HG03469 (cell line): ENCODE measurements at regions not wholly inside any gene's neighbourhood (a gene's known extent, or its start where the extent isn't known, plus 50 kb on each side); places are given as distances from the start of the nearest gene placed in this dataset.
"Not testable (repeated sequence)": the region's sequence is repeated elsewhere in the genome, so short reads cannot be mapped to it uniquely, and the experiment has no call there.

Experiments
- ATAC-seq: cut with Tn5 transposase; IDR thresholded peaks from one replicate; pipeline ENCODE4 v1.9.1; 2021; ENCODE audit warnings: mild to moderate bottlenecking, moderate library complexity, moderate number of reproducible peaks; ENCODE audit not compliant: unreplicated experiment

GRCh38 chr10:33630761-33631160, 296.3 kb upstream of the NRP1 start:
- ATAC-seq = no peak

GRCh38 chr10:33627611-33628010, 293.1 kb upstream of the NRP1 start:
- no peak for ATAC-seq

DNA sequence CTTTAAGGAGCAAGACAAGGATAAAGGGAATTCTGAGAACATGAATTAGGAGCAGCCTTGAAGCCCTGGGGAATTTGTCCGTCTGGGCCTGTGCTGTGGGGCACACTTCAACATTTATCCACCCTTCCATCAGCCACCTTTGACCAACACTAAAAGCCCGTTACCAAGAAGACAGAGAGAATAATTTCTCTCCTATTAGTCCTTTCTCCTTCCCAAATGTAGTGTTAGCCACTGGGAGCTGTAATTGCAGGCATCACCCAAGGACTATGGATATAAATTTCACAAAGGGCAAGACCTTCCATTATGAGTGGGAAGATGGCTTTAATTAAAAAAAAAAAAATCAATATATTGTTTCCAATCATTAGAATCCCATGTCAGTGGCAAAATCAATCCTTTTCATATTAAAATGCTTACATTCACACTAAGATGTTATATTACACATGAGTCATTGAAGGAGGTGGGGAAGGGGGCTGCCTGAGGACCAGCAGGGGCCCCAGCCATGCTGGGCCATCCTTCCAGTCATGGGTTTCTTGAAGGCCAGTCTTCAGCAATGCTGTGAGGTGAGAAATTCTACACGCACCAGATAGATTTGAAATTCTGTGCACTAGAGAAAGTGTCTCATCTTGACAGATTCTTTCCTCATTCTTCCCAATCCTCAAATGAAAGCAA, 292.5 kb upstream of the NRP1 start:
- no peak for ATAC-seq

DNA sequence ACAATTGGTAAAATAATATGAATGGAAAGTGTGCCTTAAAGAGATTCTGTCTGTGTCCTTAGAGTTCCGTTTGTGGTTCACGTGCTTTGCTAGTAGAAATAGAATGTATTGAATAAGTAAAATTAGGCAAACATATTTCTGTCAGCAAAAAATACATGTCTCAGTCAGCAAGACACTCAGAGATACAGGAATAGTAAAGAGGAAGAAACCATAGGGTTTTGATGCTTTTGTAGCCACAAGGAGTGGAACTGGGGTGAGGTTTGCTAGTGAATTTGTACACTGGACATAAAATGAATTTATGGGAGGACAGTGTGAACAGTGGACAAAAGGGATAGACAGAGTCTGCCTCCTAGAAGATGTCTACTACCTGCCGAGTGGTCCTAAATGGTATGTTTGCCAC, 289.2 kb upstream of the NRP1 start:
- no peak for ATAC-seq

DNA sequence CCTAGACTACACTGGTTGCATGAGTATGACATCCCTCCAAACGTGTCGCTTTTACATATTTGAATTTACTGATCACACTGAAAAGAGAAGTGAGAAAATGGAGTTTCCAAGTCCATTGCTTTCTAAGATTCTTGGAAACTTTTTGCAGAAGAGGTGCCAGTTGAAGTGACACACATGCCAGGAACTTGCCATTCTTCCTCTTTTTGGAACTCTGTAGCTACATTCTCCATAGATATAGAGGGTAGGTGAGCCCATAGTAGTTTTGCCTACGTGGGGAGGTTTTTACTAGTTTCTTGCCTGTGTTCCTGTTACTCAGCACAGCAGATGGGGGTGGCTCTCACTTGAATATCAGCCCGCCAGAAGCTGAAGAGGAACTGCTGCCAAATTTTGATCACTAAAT, 286.6 kb upstream of the NRP1 start:
- ATAC-seq = no peak

- no peak for ATAC-seq
These were observed 283.7 kb upstream of the NRP1 start for GRCh38 chr10:33618196-33618595.

- no peak for ATAC-seq
These were observed 283.1 kb upstream of the NRP1 start for GRCh38 chr10:33617381-33618080.

DNA sequence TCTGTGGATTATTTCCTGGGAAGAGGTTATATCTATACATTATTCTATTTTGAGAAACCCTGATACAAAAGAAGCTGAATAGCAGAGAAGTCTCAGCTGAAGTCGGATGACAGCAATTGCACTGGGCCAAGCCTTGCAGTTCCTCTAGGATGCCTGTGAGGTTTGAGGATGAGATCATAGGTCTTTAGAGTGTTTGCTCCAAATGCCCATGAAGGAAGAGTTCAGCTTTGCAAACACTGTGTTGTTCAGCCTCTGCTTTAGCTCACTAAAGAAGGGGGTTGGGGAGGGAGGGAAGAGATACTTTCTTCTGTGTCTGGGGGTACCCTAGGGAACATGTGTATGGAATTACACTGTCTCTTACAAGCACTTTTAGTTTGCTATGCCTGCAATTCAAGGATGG, 282.5 kb upstream of the NRP1 start:
- ATAC-seq = no peak

GRCh38 chr10:33612551-33612950, 278.1 kb upstream of the NRP1 start:
- no peak for ATAC-seq

- no peak for ATAC-seq
These were observed 277.6 kb upstream of the NRP1 start for GRCh38 chr10:33612116-33612515.

DNA sequence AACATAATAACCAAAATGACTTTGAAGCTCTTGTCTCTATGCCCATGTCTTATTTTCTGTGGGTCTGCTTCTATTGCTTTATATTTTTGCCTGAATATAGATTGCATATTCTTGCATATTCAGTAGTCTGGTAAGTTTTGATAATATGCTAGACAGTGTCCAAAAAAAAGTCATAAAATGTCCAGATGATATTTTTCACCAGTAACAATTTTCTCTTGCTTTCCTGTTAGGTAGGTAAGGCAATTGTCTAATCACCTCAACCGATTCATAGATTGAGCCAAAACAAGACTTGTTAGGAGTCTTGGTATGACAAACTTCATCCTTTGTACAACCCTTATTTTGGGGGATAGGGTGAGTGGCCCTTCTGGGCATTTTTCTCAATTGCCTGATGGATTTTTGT, 277.0 kb upstream of the NRP1 start:
- no peak for ATAC-seq

GRCh38 chr10:33609546-33609945, 275.1 kb upstream of the NRP1 start:
- no peak for ATAC-seq

- no peak for ATAC-seq
These were observed 267.8 kb upstream of the NRP1 start for GRCh38 chr10:33602278-33602677.

DNA sequence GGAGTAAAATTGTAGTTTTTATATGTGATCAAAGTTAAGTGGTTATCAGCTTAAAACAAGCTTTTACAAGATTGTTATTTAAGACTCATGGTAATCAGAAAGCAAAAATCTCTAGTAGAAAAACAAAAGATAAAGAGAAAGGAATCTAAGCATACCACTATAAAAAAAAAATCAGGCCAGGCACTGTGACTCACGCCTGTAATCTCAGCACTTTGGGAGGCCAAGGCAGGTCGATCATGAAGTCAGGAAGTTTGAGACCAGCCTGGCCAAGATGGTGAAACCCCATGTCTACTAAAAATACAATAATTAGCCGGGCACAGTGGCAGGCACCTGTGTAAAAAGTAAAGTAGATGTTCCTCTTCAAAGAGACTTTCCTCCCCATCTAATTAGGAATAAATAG, 265.9 kb upstream of the NRP1 start:
- ATAC-seq = no peak

GRCh38 chr10:33596422-33596821, 262.0 kb upstream of the NRP1 start:
- no peak for ATAC-seq

DNA sequence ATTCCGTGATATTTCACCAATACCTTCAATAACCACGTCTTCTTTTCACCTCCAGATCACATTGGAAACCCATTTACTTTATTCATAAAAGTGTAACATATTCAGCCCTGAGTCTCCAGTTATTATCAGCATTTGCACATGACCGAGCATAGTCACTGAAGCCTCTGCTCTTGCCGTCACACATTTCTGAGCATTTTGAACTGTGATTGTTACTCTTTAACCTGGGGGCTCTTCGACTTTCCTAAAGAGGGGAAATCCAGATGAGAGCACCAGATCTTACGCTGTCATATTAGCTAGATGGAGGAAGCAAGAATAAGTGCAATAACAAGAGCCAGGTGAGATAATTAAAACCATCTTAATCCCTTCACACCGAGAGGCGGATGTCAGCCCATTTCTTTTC, 260.0 kb upstream of the NRP1 start:
- no peak for ATAC-seq

- no peak for ATAC-seq
These were observed 254.6 kb upstream of the NRP1 start for GRCh38 chr10:33588974-33589600.

GRCh38 chr10:33584596-33584995, 250.1 kb upstream of the NRP1 start:
- ATAC-seq = not testable (repeated sequence)

DNA sequence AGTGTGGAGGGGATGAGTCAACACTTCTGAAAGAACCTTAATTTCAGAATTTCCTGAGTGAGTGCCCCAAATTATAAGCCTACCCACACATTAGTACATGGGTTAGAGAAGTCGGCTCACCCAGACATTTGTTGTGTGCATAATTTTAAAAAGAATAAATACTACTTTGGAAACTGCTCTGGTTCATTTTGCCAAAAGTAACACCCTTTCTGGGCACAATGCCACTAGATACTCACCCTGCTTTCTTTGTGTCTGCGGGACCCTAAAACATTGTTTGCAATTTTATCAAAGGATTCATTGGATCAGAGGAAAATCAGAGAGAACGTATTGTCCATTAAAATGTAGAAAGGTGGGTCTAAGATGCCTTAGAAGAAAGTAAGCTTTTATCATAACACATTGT, 245.5 kb upstream of the NRP1 start:
- no peak for ATAC-seq

DNA sequence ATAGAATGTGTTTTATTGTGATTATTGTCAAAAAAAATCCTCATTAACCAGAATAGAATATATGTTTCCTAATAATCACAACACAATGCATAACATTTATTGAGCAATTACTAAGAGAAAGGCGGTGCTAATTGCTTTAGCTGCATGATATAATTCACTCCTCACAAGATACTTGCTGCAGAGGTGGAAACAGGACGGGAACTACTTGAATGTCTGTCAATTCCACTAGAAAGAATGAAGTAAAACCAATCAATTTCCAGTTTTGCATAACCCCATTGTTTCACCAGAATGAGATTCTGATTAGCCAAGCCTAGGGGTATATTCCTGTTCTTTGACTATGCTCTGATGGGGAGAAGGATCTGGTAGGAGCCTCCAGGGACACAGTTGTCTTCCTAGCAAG, 239.1 kb upstream of the NRP1 start:
- no peak for ATAC-seq

- ATAC-seq = no peak
These were observed 237.1 kb upstream of the NRP1 start for GRCh38 chr10:33571616-33572015.

- ATAC-seq = no peak
These were observed 236.0 kb upstream of the NRP1 start for GRCh38 chr10:33570495-33570894.
